MM.1S (cell line): ENCODE measurements at regions not wholly inside any gene's neighbourhood (a gene's known extent, or its start where the extent isn't known, plus 50 kb on each side); places are given as distances from the start of the nearest gene placed in this dataset.

Experiments used
- DNase-seq: peaks from one replicate; pipeline ENCODE4 v3.0.0-alpha.2; 2015
- H2AFZ ChIP-seq: fragments of 300-600 bp; sonication (generic); 2 replicates; pipeline ENCODE4 v1.6.0; 2016; ENCODE audit warnings: antibody characterized with exemption, low read length
- H3F3A ChIP-seq: fragments of 300-600 bp; sonication (generic); 2 replicates; pipeline ENCODE4 v1.6.1; 2016; ENCODE audit warnings: mild to moderate bottlenecking, antibody characterized with exemption, low read length, moderate library complexity, mixed read lengths; ENCODE audit not compliant: insufficient read depth
- H3K27ac ChIP-seq: fragments of 300-600 bp; sonication (generic); 2 replicates; pipeline ENCODE4 v1.5.1; 2016; ENCODE audit warnings: mild to moderate bottlenecking, low read length
- H3K27me3 ChIP-seq: fragments of 300-600 bp; sonication (generic); replicated peaks from 2 replicates; pipeline ENCODE4 v1.6.0; 2016; ENCODE audit warnings: low read length; ENCODE audit not compliant: insufficient read depth
- H3K36me3 ChIP-seq: fragments of 300-600 bp; sonication (generic); replicated peaks from 2 replicates; pipeline ENCODE4 v1.6.1; 2016; ENCODE audit warnings: mild to moderate bottlenecking, low read length, mixed read lengths; ENCODE audit not compliant: insufficient read depth
- H3K4me1 ChIP-seq: fragments of 300-600 bp; sonication (generic); 2 replicates; pipeline ENCODE4 v1.6.1; 2016; ENCODE audit warnings: low read length, mixed read lengths
- H3K4me2 ChIP-seq: fragments of 300-600 bp; sonication (generic); 2 replicates; pipeline ENCODE4 v1.6.0; 2016; ENCODE audit warnings: low read depth, low read length
- H3K4me3 ChIP-seq: fragments of 300-600 bp; sonication (generic); 2 replicates; pipeline ENCODE4 v1.5.1; 2016; ENCODE audit warnings: low read length, mixed read lengths
- H3K79me2 ChIP-seq: fragments of 300-600 bp; sonication (generic); 2 replicates; pipeline ENCODE4 v1.6.1; 2016; ENCODE audit warnings: mixed run types, low read length, mixed read lengths
- H3K9ac ChIP-seq: fragments of 300-600 bp; sonication (generic); 2 replicates; pipeline ENCODE4 v1.6.1; 2016; ENCODE audit warnings: low read length, mixed read lengths
- H3K9me2 ChIP-seq: fragments of 300-600 bp; sonication (generic); replicated peaks from 2 replicates; pipeline ENCODE4 v1.6.1; 2016; ENCODE audit warnings: mild to moderate bottlenecking, low read length, mixed read lengths; ENCODE audit not compliant: insufficient read depth
- H3K9me3 ChIP-seq: fragments of 300-600 bp; sonication (generic); replicated peaks from 2 replicates; pipeline ENCODE4 v1.6.1; 2016; ENCODE audit warnings: mild to moderate bottlenecking, low read length, mixed read lengths; ENCODE audit not compliant: insufficient read depth
- H4K20me1 ChIP-seq: fragments of 300-600 bp; sonication (generic); 2 replicates; pipeline ENCODE4 v1.6.1; 2016; ENCODE audit warnings: mild to moderate bottlenecking, low read length, moderate library complexity, mixed read lengths; ENCODE audit not compliant: insufficient read depth
- CTCF ChIP-seq: fragments of 300-600 bp; sonication (generic); IDR thresholded peaks from 2 replicates; pipeline ENCODE4 v1.5.1; 2016; ENCODE audit warnings: antibody characterized with exemption, low read length, mixed read lengths
- EZH2 ChIP-seq: fragments of 300-600 bp; sonication (generic); optimal IDR thresholded peaks from 2 replicates; pipeline ENCODE3; 2017; ENCODE audit warnings: low read depth, mild to moderate bottlenecking, antibody characterized with exemption, low read length, mixed read lengths
- EZH2phosphoT487 ChIP-seq: fragments of 300-600 bp; sonication (generic); IDR thresholded peaks from 2 replicates; pipeline ENCODE4 v1.6.1; 2018; ENCODE audit warnings: antibody characterized with exemption, low read length

- no peaks in the 10 kb centered on the region for H3K79me2 ChIP-seq
- H3K36me3 ChIP-seq = no peaks in the 10 kb centered on the region
- TF ChIP-seq CTCF (no peak), EZH2phosphoT487 (no peak), EZH2 (no peak)
- no peak overlapping the region for H3K4me2 ChIP-seq
- DNase-seq = no peak
- no peak overlapping the region for H3K4me3 ChIP-seq
- no peaks in the 10 kb centered on the region for H4K20me1 ChIP-seq
- H3K9me2 ChIP-seq = no peaks in the 10 kb centered on the region
- no peak overlapping the region for H3K27ac ChIP-seq
- H3K9me3 ChIP-seq = no peaks in the 10 kb centered on the region
- H3K27me3 ChIP-seq = no peaks in the 10 kb centered on the region
- H3K4me1 ChIP-seq = no peaks in the 10 kb centered on the region
- H3K9ac ChIP-seq = no peak overlapping the region
- H2AFZ ChIP-seq = no peak overlapping the region
- H3F3A ChIP-seq = no peaks in the 10 kb centered on the region
These were observed 154.9 kb upstream of the COL1A2 start for GRCh38 chr7:94239661-94240234.

- H3K9me2 ChIP-seq = no peaks in the 10 kb centered on the region
- no peaks in the 10 kb centered on the region for H3K27me3 ChIP-seq
- H4K20me1 ChIP-seq = no peaks in the 10 kb centered on the region
- H3K27ac ChIP-seq = no peak overlapping the region
- no peaks in the 10 kb centered on the region for H3K79me2 ChIP-seq
- no peaks in the 10 kb centered on the region for H3K36me3 ChIP-seq
- no peak for DNase-seq
- no peak overlapping the region for H2AFZ ChIP-seq
- no peak overlapping the region for H3K4me2 ChIP-seq
- H3K4me3 ChIP-seq = no peak overlapping the region
- no peaks in the 10 kb centered on the region for H3F3A ChIP-seq
- H3K9ac ChIP-seq = no peak overlapping the region
- H3K9me3 ChIP-seq = no peaks in the 10 kb centered on the region
- no peak for TF ChIP-seq EZH2
- TF ChIP-seq EZH2phosphoT487 = no peak
- no peak for TF ChIP-seq CTCF
- H3K4me1 ChIP-seq = no peaks in the 10 kb centered on the region
These were observed 153.8 kb upstream of the COL1A2 start for GRCh38 chr7:94240902-94241301.

GRCh38 chr7:94241402-94241925 is 153.2 kb upstream of the COL1A2 start:
- H3K36me3 ChIP-seq = no peaks in the 10 kb centered on the region
- H3K27ac ChIP-seq = no peak overlapping the region
- no peaks in the 10 kb centered on the region for H3K4me1 ChIP-seq
- H4K20me1 ChIP-seq = no peaks in the 10 kb centered on the region
- no peak overlapping the region for H3K9ac ChIP-seq
- no peaks in the 10 kb centered on the region for H3K79me2 ChIP-seq
- no peak overlapping the region for H2AFZ ChIP-seq
- TF ChIP-seq CTCF = no peak
- TF ChIP-seq EZH2phosphoT487 = no peak
- TF ChIP-seq EZH2 = no peak
- H3K4me2 ChIP-seq = no peak overlapping the region
- no peak for DNase-seq
- no peaks in the 10 kb centered on the region for H3K9me2 ChIP-seq
- H3F3A ChIP-seq = no peaks in the 10 kb centered on the region
- no peaks in the 10 kb centered on the region for H3K27me3 ChIP-seq
- H3K9me3 ChIP-seq = no peaks in the 10 kb centered on the region
- no peak overlapping the region for H3K4me3 ChIP-seq
